Naive thymus-derived CD8-positive, alpha-beta T cell (primary cell): ENCODE measurements at regions not wholly inside any gene's neighbourhood (a gene's known extent, or its start where the extent isn't known, plus 50 kb on each side); places are given as distances from the start of the nearest gene placed in this dataset.

Experiments
- ATAC-seq, 2 donors: fragments of 150-1000 bp; cut with Tn5 transposase in 1 of 2; sonication (Bioruptor Pico), chemical (Tn5 transposase) in 1 of 2; 1 replicate in 1 of 2; 2 replicates in 1 of 2; pipeline ENCODE4 v1.10.0; 2021; ENCODE audit warnings: mild to moderate bottlenecking in 2 of 2, moderate library complexity in 2 of 2
- POLR2A ChIA-PET: fragments of 350-600 bp; sonication (Branson Sonifier 250); formaldehyde crosslinking; loops from one replicate; lab custom pipeline; 2021; ENCODE audit warnings: antibody characterized with exemption; lab: Charles Lee
- DNase-seq, 10 donors: peaks; one replicate each; pipeline versions ENCODE4 v3.0.0 to v3.0.0-alpha.2; 2020 to 2022
- H3K27ac Mint-ChIP-seq, 10 donors: one replicate each; pipeline ENCODE4 v1.8.0; 2020 to 2022; ENCODE audit warnings: mild to moderate bottlenecking in 10 of 10, mixed read lengths in 10 of 10, moderate library complexity in 4 of 10, inconsistent platforms in 1 of 10
- H3K27me3 Mint-ChIP-seq, 5 donors: one replicate each; pipeline ENCODE4 v1.8.0; 2021 to 2022; ENCODE audit warnings: mixed read lengths in 5 of 5
- H3K36me3 Mint-ChIP-seq, 3 donors: one replicate each; pipeline ENCODE4 v1.8.0; 2020 to 2022; ENCODE audit warnings: mixed read lengths in 3 of 3, mild to moderate bottlenecking in 2 of 3, inconsistent platforms in 1 of 3
- H3K4me1 Mint-ChIP-seq, 4 donors: one replicate each; pipeline ENCODE4 v1.8.0; 2021 to 2022; ENCODE audit warnings: mixed read lengths in 4 of 4
- H3K4me3 Mint-ChIP-seq, 10 donors: one replicate each; pipeline ENCODE4 v1.8.0; 2020 to 2022; ENCODE audit warnings: mild to moderate bottlenecking in 10 of 10, mixed read lengths in 10 of 10, moderate library complexity in 6 of 10, inconsistent platforms in 1 of 10
- H3K9me3 Mint-ChIP-seq, 9 donors: one replicate each; pipeline ENCODE4 v1.8.0; 2020 to 2022; ENCODE audit warnings: mixed read lengths in 9 of 9, mild to moderate bottlenecking in 3 of 9, inconsistent platforms in 1 of 9, moderate library complexity in 1 of 9

- H3K27ac Mint-ChIP-seq, result peak overlapping the region in 2 of 10 donors; percentile 19 to 32
Measured at GRCh38 chr4:184317234-184317918, 99.7 kb upstream of the ENPP6 start.

GRCh38 chr4:184316821-184317220 lies 99.1 kb upstream of the ENPP6 start:
- Mint-ChIP-seq H3K36me3 (no peaks in the 10 kb centered on the region), H3K4me3 (no peak overlapping the region)

More at GRCh38 chr4:184317234-184317918, 99.7 kb upstream of the ENPP6 start:
- H3K27me3 Mint-ChIP-seq, result no peaks in the 10 kb centered on the region
- no peak for ATAC-seq
- no peaks in the 10 kb centered on the region for H3K36me3 Mint-ChIP-seq
- no peak overlapping the region for H3K4me3 Mint-ChIP-seq
- H3K9me3 Mint-ChIP-seq, result no peaks in the 10 kb centered on the region
- peaks cover 8 to 37% (median 20%) of the 10 kb centered on the region in 4 donors for H3K4me1 Mint-ChIP-seq
- DNase-seq, result no peak
- POLR2A ChIA-PET, result interaction anchor here (0.6 kb wide), 1 partner anchor 25 kb away, joined by 3 read pairs; no protein-coding TSS in a partner anchor

GRCh38 chr4:184315675-184316359 lies 98.1 kb upstream of the ENPP6 start:
- H3K27me3 Mint-ChIP-seq, result no peaks in the 10 kb centered on the region
- DNase-seq (no peak), ATAC-seq (no peak)
- peaks cover 8 to 51% (median 27%) of the 10 kb centered on the region in 4 donors for H3K4me1 Mint-ChIP-seq
- H3K4me3 Mint-ChIP-seq, result no peak overlapping the region
- H3K36me3 Mint-ChIP-seq, result no peaks in the 10 kb centered on the region
- H3K9me3 Mint-ChIP-seq, result no peaks in the 10 kb centered on the region
- no peak overlapping the region for H3K27ac Mint-ChIP-seq
- POLR2A ChIA-PET, result no interaction called here

More at GRCh38 chr4:184316821-184317220, 99.1 kb upstream of the ENPP6 start:
- H3K4me1 Mint-ChIP-seq, result peaks cover 8 to 41% (median 20%) of the 10 kb centered on the region in 4 donors
- no peaks in the 10 kb centered on the region for H3K9me3 Mint-ChIP-seq
- DNase-seq (no peak), ATAC-seq (no peak)
- peak overlapping the region in 1 of 10 donors; percentile 19 for H3K27ac Mint-ChIP-seq
- POLR2A ChIA-PET, result interaction anchor here (0.6 kb wide), 1 partner anchor 26 kb away, joined by 3 read pairs; no protein-coding TSS in a partner anchor
- no peaks in the 10 kb centered on the region for H3K27me3 Mint-ChIP-seq

- peak in 1 of 10 donors; percentile 23 for DNase-seq
Measured at GRCh38 chr4:184313702-184314659, 96.3 kb upstream of the ENPP6 start.

GRCh38 chr4:184313058-184313581 lies 95.4 kb upstream of the ENPP6 start:
- peak overlapping the region in 1 of 10 donors; percentile 7 for H3K27ac Mint-ChIP-seq
- no peaks in the 10 kb centered on the region for H3K9me3 Mint-ChIP-seq
- ATAC-seq (no peak), DNase-seq (no peak)
- H3K4me3 Mint-ChIP-seq, result no peak overlapping the region
- H3K27me3 Mint-ChIP-seq, result no peaks in the 10 kb centered on the region
- peaks cover 21 to 60% (median 39%) of the 10 kb centered on the region in 4 donors for H3K4me1 Mint-ChIP-seq
- H3K36me3 Mint-ChIP-seq, result no peaks in the 10 kb centered on the region
- POLR2A ChIA-PET, result interaction anchor here (0.6 kb wide), 1 partner anchor 42 kb away, joined by 4 read pairs; no protein-coding TSS in a partner anchor

More at GRCh38 chr4:184313702-184314659, 96.3 kb upstream of the ENPP6 start:
- H3K9me3 Mint-ChIP-seq, result no peaks in the 10 kb centered on the region
- no peaks in the 10 kb centered on the region for H3K27me3 Mint-ChIP-seq
- H3K27ac Mint-ChIP-seq, result peak overlapping the region in 5 of 10 donors; percentile 24 to 84 (median 73)
- POLR2A ChIA-PET, result interaction anchor here (0.5 to 0.6 kb wide), 2 partner anchors 41 to 161 kb away, joined by 3 to 4 read pairs; partner anchors contain the start of gene IRF2
- ATAC-seq, result peak; percentile 61 to 65
- peak overlapping the region in 1 of 10 donors; percentile 20 for H3K4me3 Mint-ChIP-seq
- peaks cover 19 to 60% (median 38%) of the 10 kb centered on the region in 4 donors for H3K4me1 Mint-ChIP-seq
- no peaks in the 10 kb centered on the region for H3K36me3 Mint-ChIP-seq

- POLR2A ChIA-PET, result no interaction called here
- Mint-ChIP-seq H3K27me3 (no peaks in the 10 kb centered on the region), H3K36me3 (no peaks in the 10 kb centered on the region), H3K4me3 (no peak overlapping the region), H3K27ac (peak overlapping the region in 2 of 10 donors; percentile 10 to 63), H3K9me3 (no peaks in the 10 kb centered on the region), H3K4me1 (peaks cover 21 to 60% (median 39%) of the 10 kb centered on the region in 4 donors)
- no peak for ATAC-seq
- DNase-seq, result no peak
Measured at GRCh38 chr4:184312126-184312525, 94.5 kb upstream of the ENPP6 start.

GRCh38 chr4:184310881-184311709 lies 93.4 kb upstream of the ENPP6 start:
- H3K36me3 Mint-ChIP-seq, result no peaks in the 10 kb centered on the region
- peak overlapping the region in 1 of 10 donors; percentile 5 for H3K4me3 Mint-ChIP-seq
- ATAC-seq (no peak), DNase-seq (no peak)
- H3K4me1 Mint-ChIP-seq, result peaks cover 21 to 58% (median 39%) of the 10 kb centered on the region in 4 donors
- H3K9me3 Mint-ChIP-seq, result no peaks in the 10 kb centered on the region
- POLR2A ChIA-PET, result interaction anchor here (0.5 kb wide), 1 partner anchor 159 kb away, joined by 3 read pairs; no protein-coding TSS in a partner anchor
- peak overlapping the region in 7 of 10 donors; percentile 1 to 76 (median 23) for H3K27ac Mint-ChIP-seq
- no peaks in the 10 kb centered on the region for H3K27me3 Mint-ChIP-seq

GRCh38 chr4:184310171-184310567 lies 92.5 kb upstream of the ENPP6 start:
- Mint-ChIP-seq H3K4me3 (peak overlapping the region in 4 of 10 donors; percentile 24 to 39 (median 30)), H3K36me3 (no peaks in the 10 kb centered on the region), H3K9me3 (no peaks in the 10 kb centered on the region), H3K27ac (peak overlapping the region; percentile 2 to 81 (median 50)), H3K27me3 (no peaks in the 10 kb centered on the region), H3K4me1 (peaks cover 21 to 58% (median 39%) of the 10 kb centered on the region in 4 donors)
- peak in 6 of 10 donors; percentile 6 to 33 (median 24) for DNase-seq
- POLR2A ChIA-PET, result no interaction called here
- peak; percentile 50 to 64 for ATAC-seq

- H3K4me3 Mint-ChIP-seq, result peak overlapping the region in 5 of 10 donors; percentile 24 to 39 (median 30)
Measured at GRCh38 chr4:184309241-184310170, 91.8 kb upstream of the ENPP6 start.

GRCh38 chr4:184306949-184307348 lies 89.3 kb upstream of the ENPP6 start:
- Mint-ChIP-seq H3K27ac (peak overlapping the region in 1 of 10 donors; percentile 73), H3K4me3 (no peak overlapping the region), H3K36me3 (peaks cover 0 to 16% (median 8%) of the 10 kb centered on the region in 3 donors), H3K9me3 (peaks cover 0 to 26% (median 10%) of the 10 kb centered on the region in 9 donors), H3K4me1 (peaks cover 16 to 33% (median 29%) of the 10 kb centered on the region in 4 donors), H3K27me3 (no peaks in the 10 kb centered on the region)
- DNase-seq, result no peak
- POLR2A ChIA-PET, result interaction anchor here (0.5 kb wide), 1 partner anchor 9 kb away, joined by 3 read pairs; no protein-coding TSS in a partner anchor
- ATAC-seq, result no peak

More at GRCh38 chr4:184309241-184310170, 91.8 kb upstream of the ENPP6 start:
- ATAC-seq (peak; percentile 35 to 66), DNase-seq (peak in 2 of 10 donors; percentile 23 to 28)
- peaks cover 0 to 6% (median 2%) of the 10 kb centered on the region in 9 donors for H3K9me3 Mint-ChIP-seq
- POLR2A ChIA-PET, result no interaction called here
- peaks cover 0 to 3% (median 3%) of the 10 kb centered on the region in 3 donors for H3K36me3 Mint-ChIP-seq
- no peaks in the 10 kb centered on the region for H3K27me3 Mint-ChIP-seq
- H3K4me1 Mint-ChIP-seq, result peaks cover 20 to 54% (median 37%) of the 10 kb centered on the region in 4 donors
- H3K27ac Mint-ChIP-seq, result peak overlapping the region; percentile 2 to 81 (median 54)
